HG02970 (cell line): ENCODE measurements at regions not wholly inside any gene's neighbourhood (a gene's known extent, or its start where the extent isn't known, plus 50 kb on each side); places are given as distances from the start of the nearest gene placed in this dataset.
"Not testable (repeated sequence)": the region's sequence is repeated elsewhere in the genome, so short reads cannot be mapped to it uniquely, and the experiment has no call there.

Source experiments
- ATAC-seq: cut with Tn5 transposase; IDR thresholded peaks from one replicate; pipeline ENCODE4 v1.9.1; 2021; ENCODE audit warnings: mild to moderate bottlenecking, moderate library complexity, moderate number of reproducible peaks; ENCODE audit not compliant: unreplicated experiment, low FRiP score

DNA sequence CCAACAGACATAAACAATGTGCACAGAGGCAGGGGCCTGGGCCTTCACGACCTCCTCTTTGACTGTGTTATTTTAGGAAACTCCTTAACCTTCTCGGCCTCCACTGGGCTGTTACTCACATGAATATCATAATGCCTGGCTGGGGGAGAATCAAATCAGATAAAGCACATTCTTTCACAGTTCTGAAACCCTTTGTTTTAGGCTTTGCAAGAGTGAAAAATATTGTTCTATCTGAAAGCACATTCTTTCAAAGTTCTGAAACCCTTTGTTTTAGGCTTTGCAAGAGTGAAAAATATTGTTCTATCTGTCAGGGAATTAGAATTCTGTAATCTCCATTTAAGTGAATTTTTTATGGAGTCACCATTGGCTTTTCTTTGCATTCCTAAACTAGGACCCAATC is 50.7 kb upstream of the SYNDIG1 start:
- no peak for ATAC-seq

DNA sequence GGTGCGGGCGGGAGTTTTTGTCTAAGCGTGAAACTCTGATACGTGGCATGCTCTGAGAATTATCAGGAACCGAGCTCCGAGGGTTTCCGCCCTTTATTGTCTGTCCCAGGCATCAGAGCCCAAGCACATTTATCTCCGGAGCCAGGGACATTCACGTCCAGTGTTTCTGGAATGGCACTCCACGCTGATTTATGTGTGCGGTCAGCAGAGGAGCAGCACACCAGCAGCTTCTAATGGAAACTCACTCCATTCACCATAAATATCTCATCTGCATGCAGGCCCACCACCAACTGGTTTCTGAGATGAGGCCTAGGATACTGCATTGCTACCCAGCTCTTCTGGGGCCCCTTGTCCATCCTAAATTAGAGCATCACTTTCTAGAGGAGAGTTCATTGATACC is 51.9 kb upstream of the SYNDIG1 start:
- no peak for ATAC-seq

GRCh38 chr20:24415444-24415843 is 54.0 kb upstream of the SYNDIG1 start:
- ATAC-seq: not testable (repeated sequence)

GRCh38 chr20:24411834-24412216 is 57.6 kb upstream of the SYNDIG1 start:
- ATAC-seq: no peak

GRCh38 chr20:24411003-24411833 is 58.2 kb upstream of the SYNDIG1 start:
- no peak for ATAC-seq

DNA sequence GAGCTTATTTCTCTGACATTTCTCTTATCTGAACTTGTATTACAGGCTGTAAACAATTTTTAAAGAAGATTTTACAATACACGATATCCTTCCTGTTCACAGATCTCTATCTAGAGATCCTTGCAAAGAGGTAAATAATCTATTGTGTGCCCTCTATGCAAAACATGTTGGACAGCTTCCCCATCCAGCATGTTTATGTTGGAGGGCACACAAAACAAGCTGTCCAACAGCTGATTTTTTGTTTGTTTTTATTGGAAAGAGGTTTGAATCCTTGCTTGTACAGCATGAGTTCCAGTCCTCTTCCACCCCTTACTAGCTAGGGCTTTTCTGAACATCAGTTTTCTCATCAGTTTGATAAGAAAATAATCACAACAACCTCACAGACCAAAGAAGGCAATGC is 62.3 kb upstream of the SYNDIG1 start:
- no peak for ATAC-seq

- ATAC-seq: no peak
Observed at GRCh38 chr20:24406750-24407149, 62.7 kb upstream of the SYNDIG1 start.

- no peak for ATAC-seq
Observed at GRCh38 chr20:24406251-24406650, 63.2 kb upstream of the SYNDIG1 start.

- ATAC-seq: no peak
Observed at GRCh38 chr20:24405810-24406209, 63.6 kb upstream of the SYNDIG1 start.

GRCh38 chr20:24403406-24403805 is 66.0 kb upstream of the SYNDIG1 start:
- ATAC-seq: no peak

- ATAC-seq: no peak
Observed at GRCh38 chr20:24402188-24402587, 67.2 kb upstream of the SYNDIG1 start.

- ATAC-seq: no peak
Observed at GRCh38 chr20:24395151-24395550, 74.3 kb upstream of the SYNDIG1 start.

- ATAC-seq: no peak
Observed at GRCh38 chr20:24393903-24394302, 75.5 kb upstream of the SYNDIG1 start.

DNA sequence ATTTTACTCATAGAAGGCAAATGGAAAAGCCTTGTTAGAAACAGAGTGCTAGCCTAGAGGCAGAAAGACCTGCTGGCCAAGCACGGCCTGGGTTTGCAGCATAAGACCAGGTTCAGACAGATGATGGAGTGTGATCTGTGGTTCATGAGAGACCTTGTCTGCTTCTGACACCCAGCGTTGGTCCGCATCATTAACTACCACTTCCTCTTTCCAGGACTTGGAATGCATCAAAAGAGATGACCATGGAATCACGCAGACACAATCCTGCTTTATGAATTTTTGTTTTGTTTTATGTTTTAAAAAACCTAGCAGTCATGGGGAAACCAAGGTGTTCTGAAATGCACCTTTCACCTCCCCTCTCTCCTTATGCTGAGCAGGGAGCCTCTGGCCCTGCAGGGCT is 76.8 kb upstream of the SYNDIG1 start:
- ATAC-seq: no peak

- ATAC-seq: no peak
Observed at GRCh38 chr20:24389686-24390085, 79.7 kb upstream of the SYNDIG1 start.

GRCh38 chr20:24388828-24389380 is 80.5 kb upstream of the SYNDIG1 start:
- ATAC-seq: no peak

DNA sequence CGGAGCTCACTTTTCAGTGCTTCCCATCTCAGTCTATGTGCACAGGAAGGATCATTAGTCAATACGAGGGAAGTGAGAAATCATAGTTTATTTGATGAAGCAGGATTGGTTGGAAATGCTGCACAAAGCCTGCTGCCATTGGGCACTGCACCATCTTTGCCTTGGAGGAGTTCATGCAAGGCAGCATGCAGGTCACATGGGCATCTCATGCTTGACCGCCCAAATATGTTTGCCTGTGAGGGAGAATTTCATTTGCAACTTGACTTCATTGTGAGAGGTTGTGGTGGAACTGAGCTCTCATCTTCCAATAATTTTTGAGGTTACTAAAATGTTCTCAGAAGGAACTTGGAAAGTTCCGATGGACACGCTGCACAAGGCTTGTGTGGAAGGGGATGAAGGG is 83.9 kb upstream of the SYNDIG1 start:
- ATAC-seq: no peak

DNA sequence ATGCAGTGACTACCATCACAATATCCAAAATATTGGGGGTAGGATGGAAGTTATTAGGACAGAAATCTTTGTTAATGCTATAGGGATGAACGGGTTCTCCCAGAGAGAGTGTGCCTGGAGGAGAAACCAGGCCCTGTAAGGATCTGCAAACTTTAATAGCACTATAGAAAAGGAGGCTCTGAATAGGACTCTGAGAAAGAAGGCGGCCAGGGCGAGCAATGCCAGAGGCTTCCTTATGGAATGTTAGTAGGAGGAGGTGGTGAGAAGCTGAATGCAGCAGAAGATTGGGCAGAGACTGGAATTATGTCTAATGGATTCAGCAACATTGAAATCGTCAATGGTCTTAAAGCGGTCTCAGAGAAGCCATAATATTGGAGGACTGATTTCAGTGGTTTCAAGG is 84.6 kb upstream of the SYNDIG1 start:
- no peak for ATAC-seq

DNA sequence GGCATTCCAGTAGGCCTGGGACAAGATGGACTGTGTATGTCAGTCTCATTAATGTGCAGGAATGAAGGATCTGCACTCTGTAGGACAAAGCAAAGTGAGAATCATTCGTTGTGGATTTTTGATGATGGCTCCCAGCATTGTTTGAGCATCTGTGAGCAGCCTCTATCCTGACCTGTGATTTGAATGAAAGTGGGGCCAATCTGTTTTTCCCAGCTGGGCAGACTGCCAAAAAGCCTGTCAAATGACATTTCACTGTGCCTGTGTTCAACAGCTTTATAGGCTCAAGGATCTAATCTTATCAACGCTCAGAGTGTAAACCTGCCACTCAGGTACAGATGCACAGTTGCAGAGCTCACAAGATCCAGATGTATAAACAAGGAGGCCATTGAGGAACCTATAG is 86.7 kb upstream of the SYNDIG1 start:
- no peak for ATAC-seq

- ATAC-seq: no peak
Observed at GRCh38 chr20:24382331-24382730, 87.1 kb upstream of the SYNDIG1 start.

GRCh38 chr20:24381886-24382285 is 87.5 kb upstream of the SYNDIG1 start:
- ATAC-seq: no peak

DNA sequence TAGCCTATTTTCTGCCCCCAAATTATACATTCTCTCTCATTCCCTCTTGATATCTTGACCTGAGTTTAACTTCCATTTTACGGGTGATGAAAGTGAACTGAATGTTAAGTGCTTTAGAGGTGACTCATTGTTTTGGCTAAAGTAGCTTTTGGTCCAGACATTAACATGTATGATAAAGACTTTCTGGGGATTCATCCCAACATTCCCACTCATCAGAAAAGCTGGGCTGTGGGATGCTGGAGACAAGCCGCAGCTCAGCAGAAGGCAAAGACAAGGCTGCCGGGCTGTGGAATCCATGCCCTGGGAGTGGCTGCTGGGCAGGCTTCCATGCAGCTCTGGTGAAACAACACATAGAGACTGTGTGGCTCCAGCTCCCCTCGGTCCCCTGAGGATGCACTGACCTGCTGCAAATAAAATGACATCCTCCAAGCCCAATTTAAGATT is 89.9 kb upstream of the SYNDIG1 start:
- ATAC-seq: no peak
